NT2/D1 (cell line): ENCODE measurements at regions not wholly inside any gene's neighbourhood (a gene's known extent, or its start where the extent isn't known, plus 50 kb on each side); places are given as distances from the start of the nearest gene placed in this dataset.

Experiments
- DNase-seq: peaks from one replicate; pipeline ENCODE4 v3.0.0-alpha.2; 2011; ENCODE audit warnings: low read depth, low spot score
- H3K27me3 ChIP-seq: 2 replicates; pipeline ENCODE4 v1.6.0; 2011; ENCODE audit warnings: mild to moderate bottlenecking; ENCODE audit not compliant: insufficient read length, insufficient read depth
- H3K36me3 ChIP-seq: 2 replicates; pipeline ENCODE4 v1.6.1; 2011; ENCODE audit warnings: mild to moderate bottlenecking, low read length, mixed read lengths; ENCODE audit not compliant: insufficient read depth, insufficient read length
- H3K4me1 ChIP-seq: 2 replicates; pipeline ENCODE4 v1.5.1; 2011; ENCODE audit not compliant: insufficient read depth, insufficient read length
- H3K4me3 ChIP-seq: 2 replicates; pipeline ENCODE4 v1.5.1; 2011; ENCODE audit warnings: low read depth; ENCODE audit not compliant: insufficient read length
- H3K9ac ChIP-seq: 2 replicates; pipeline ENCODE4 v1.6.0; 2011; ENCODE audit warnings: low read depth; ENCODE audit not compliant: insufficient read length
- H3K9me3 ChIP-seq: 2 replicates; pipeline ENCODE4 v1.5.1; 2011; ENCODE audit warnings: mild to moderate bottlenecking, low read length; ENCODE audit not compliant: insufficient read depth
- SUZ12 ChIP-seq: IDR thresholded peaks from 2 replicates; pipeline ENCODE4 v1.6.1; 2011; ENCODE audit not compliant: insufficient read length, insufficient read depth; ENCODE audit errors: extremely low read depth
- YY1 ChIP-seq: IDR thresholded peaks from 2 replicates; pipeline ENCODE4 v1.6.1; 2011; ENCODE audit not compliant: insufficient read length, insufficient read depth
- ZNF274 ChIP-seq: IDR thresholded peaks from 2 replicates; pipeline ENCODE4 v1.6.1; 2011; ENCODE audit warnings: mild to moderate bottlenecking, low read depth, low read length

- DNase-seq, result no peak
- no peaks in the 10 kb centered on the region for H3K9me3 ChIP-seq
- no peaks in the 10 kb centered on the region for H3K27me3 ChIP-seq
- TF ChIP-seq SUZ12, result no peak
- no peak for TF ChIP-seq ZNF274
- no peak for TF ChIP-seq YY1
- no peaks in the 10 kb centered on the region for H3K36me3 ChIP-seq
- H3K4me1 ChIP-seq, result no peaks in the 10 kb centered on the region
- H3K9ac ChIP-seq, result no peak overlapping the region
- H3K4me3 ChIP-seq, result no peak overlapping the region
Measured at GRCh38 chr3:22210693-22211092, 459.7 kb upstream of the ZNF385D start.

DNA sequence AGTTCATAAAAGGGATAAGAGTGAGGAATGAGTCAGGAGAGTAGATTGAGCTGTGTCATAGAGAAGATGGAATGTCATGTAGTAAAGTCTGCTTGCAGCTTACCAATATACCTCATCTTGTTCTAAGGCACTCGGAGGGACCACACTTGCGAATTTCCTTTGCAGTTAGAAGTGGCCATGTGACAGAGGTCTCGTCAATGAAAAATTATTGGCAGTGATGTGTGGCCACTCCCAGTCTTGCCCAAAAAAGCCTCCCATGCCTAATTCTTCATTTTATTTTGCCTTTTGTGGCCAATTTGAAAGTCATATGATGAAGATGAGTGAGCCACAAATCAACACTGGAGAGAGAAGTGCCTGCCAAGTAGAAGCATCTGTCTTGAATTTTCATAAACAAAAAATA is 465.6 kb upstream of the ZNF385D start:
- Histone ChIP-seq H3K9ac (no peak overlapping the region), H3K9me3 (no peaks in the 10 kb centered on the region), H3K4me3 (no peak overlapping the region), H3K4me1 (no peaks in the 10 kb centered on the region), H3K36me3 (no peaks in the 10 kb centered on the region), H3K27me3 (no peaks in the 10 kb centered on the region)
- TF ChIP-seq SUZ12 (no peak), YY1 (no peak), ZNF274 (no peak)
- DNase-seq, result no peak

DNA sequence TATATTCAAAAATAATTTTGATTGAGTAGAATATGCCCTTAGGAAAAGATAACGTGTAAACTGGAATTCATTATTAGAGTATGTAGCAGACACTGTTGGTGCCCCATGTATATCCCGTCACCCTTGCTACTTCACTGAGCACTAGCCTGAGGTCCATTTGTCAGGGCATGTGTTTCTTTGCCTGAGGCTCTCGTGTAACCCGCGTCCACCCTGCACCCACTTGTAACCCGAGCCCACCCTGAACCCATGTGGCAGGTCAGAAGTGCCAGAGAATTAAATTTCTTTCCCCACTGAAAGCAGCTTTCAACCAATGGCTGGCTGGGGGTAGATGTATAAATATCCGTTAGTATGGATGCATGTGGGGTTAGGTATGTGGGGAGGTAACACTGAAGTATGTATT is 474.2 kb upstream of the ZNF385D start:
- H3K27me3 ChIP-seq, result no peaks in the 10 kb centered on the region
- no peak for DNase-seq

DNA sequence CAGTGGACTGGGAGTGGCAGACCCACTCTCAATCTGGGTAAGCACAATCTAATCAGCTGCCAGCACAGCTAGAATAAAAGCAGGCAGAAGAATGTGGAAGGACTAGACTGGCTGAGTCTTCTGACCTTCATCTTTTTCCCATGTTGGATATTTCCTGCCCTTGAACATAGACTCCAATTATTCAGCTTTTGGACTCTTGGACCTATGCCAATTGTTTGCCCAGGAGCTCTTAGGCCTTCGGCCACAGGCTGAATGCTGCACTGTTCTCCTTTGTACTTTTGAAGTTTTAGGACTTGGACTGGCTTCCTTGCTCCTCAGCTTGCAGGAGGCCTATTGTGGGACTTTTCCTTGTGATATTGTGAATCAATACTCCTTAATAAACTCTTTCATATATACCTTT is 477.7 kb upstream of the ZNF385D start:
- H3K4me1 ChIP-seq, result no peaks in the 10 kb centered on the region
- H3K27me3 ChIP-seq, result no peaks in the 10 kb centered on the region
- no peaks in the 10 kb centered on the region for H3K36me3 ChIP-seq
- H3K9ac ChIP-seq, result no peak overlapping the region
- TF ChIP-seq SUZ12 (no peak), YY1 (no peak), ZNF274 (no peak)
- H3K4me3 ChIP-seq, result no peak overlapping the region
- H3K9me3 ChIP-seq, result no peaks in the 10 kb centered on the region
- DNase-seq, result no peak

More for the DNA sequence above, 474.2 kb upstream of the ZNF385D start:
- H3K4me1 ChIP-seq, result no peaks in the 10 kb centered on the region
- no peaks in the 10 kb centered on the region for H3K9me3 ChIP-seq
- H3K9ac ChIP-seq, result no peak overlapping the region
- TF ChIP-seq ZNF274, result no peak
- TF ChIP-seq YY1, result no peak
- TF ChIP-seq SUZ12, result no peak
- H3K4me3 ChIP-seq, result no peak overlapping the region
- H3K36me3 ChIP-seq, result no peaks in the 10 kb centered on the region

GRCh38 chr3:22231061-22231460 is 480.1 kb upstream of the ZNF385D start:
- H3K9me3 ChIP-seq, result no peaks in the 10 kb centered on the region
- no peaks in the 10 kb centered on the region for H3K27me3 ChIP-seq
- no peak for TF ChIP-seq ZNF274
- TF ChIP-seq YY1, result no peak
- TF ChIP-seq SUZ12, result no peak
- no peaks in the 10 kb centered on the region for H3K36me3 ChIP-seq
- no peak for DNase-seq
- no peaks in the 10 kb centered on the region for H3K4me1 ChIP-seq
- no peak overlapping the region for H3K4me3 ChIP-seq
- H3K9ac ChIP-seq, result no peak overlapping the region

GRCh38 chr3:22236490-22237270 is 485.7 kb upstream of the ZNF385D start:
- Histone ChIP-seq H3K9ac (no peak overlapping the region), H3K36me3 (no peaks in the 10 kb centered on the region), H3K9me3 (no peaks in the 10 kb centered on the region), H3K27me3 (no peaks in the 10 kb centered on the region), H3K4me3 (no peak overlapping the region), H3K4me1 (no peaks in the 10 kb centered on the region)
- DNase-seq, result no peak
- no peak for TF ChIP-seq ZNF274
- no peak for TF ChIP-seq SUZ12
- no peak for TF ChIP-seq YY1

DNA sequence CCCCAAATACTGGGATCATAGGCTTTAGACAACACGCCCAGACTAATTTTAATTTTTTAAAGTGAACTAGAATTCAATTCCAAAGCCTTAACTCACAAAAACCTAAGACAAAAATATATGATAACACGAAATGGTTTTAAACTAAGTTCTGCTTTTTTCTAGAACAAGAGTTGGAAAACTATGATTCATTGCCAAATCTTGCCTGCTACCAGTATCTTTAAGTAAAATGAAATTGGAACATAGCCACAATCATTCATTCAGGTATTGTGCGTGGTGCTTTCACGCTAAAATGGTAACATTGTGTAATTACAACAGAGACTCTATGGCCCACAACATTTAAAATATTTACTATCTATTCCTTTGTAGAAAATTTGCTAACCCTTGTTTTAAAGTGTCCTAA is 488.0 kb upstream of the ZNF385D start:
- H3K9me3 ChIP-seq, result no peaks in the 10 kb centered on the region
- no peaks in the 10 kb centered on the region for H3K36me3 ChIP-seq
- H3K27me3 ChIP-seq, result no peaks in the 10 kb centered on the region
- H3K9ac ChIP-seq, result no peak overlapping the region
- TF ChIP-seq YY1 (no peak), SUZ12 (no peak), ZNF274 (no peak)
- DNase-seq, result no peak
- no peak overlapping the region for H3K4me3 ChIP-seq
- no peaks in the 10 kb centered on the region for H3K4me1 ChIP-seq
